Stimulated activated naive CD8-positive, alpha-beta T cell treated with anti-CD3 and anti-CD28 coated beads, Interleukin-15, amount 100 ng/mL, for 72 hours (primary cell): ENCODE measurements at regions not wholly inside any gene's neighbourhood (a gene's known extent, or its start where the extent isn't known, plus 50 kb on each side); places are given as distances from the start of the nearest gene placed in this dataset.

ENCODE experiments used
- ATAC-seq: fragments of 150-1000 bp; cut with Tn5 transposase; 2 replicates; pipeline ENCODE4 v1.10.0; 2021; ENCODE audit warnings: mild to moderate bottlenecking, moderate library complexity
- DNase-seq, 2 donors: peaks; one replicate each; pipeline ENCODE4 v3.0.0; 2021 to 2022
- H3K27ac Mint-ChIP-seq, 2 donors: one replicate each; pipeline ENCODE4 v1.8.0; 2022; ENCODE audit warnings: mild to moderate bottlenecking in 2 of 2, mixed read lengths in 2 of 2, moderate library complexity in 2 of 2
- H3K27me3 Mint-ChIP-seq: one replicate; pipeline ENCODE4 v1.8.0; 2022; ENCODE audit warnings: mixed read lengths
- H3K4me1 Mint-ChIP-seq: one replicate; pipeline ENCODE4 v1.8.0; 2022; ENCODE audit warnings: mild to moderate bottlenecking, mixed read lengths
- H3K4me3 Mint-ChIP-seq, 2 donors: one replicate each; pipeline ENCODE4 v1.8.0; 2022; ENCODE audit warnings: mild to moderate bottlenecking in 2 of 2, mixed read lengths in 2 of 2, moderate library complexity in 1 of 2
- H3K9me3 Mint-ChIP-seq, 2 donors: one replicate each; pipeline ENCODE4 v1.8.0; 2022; ENCODE audit warnings: mixed read lengths in 2 of 2

DNA sequence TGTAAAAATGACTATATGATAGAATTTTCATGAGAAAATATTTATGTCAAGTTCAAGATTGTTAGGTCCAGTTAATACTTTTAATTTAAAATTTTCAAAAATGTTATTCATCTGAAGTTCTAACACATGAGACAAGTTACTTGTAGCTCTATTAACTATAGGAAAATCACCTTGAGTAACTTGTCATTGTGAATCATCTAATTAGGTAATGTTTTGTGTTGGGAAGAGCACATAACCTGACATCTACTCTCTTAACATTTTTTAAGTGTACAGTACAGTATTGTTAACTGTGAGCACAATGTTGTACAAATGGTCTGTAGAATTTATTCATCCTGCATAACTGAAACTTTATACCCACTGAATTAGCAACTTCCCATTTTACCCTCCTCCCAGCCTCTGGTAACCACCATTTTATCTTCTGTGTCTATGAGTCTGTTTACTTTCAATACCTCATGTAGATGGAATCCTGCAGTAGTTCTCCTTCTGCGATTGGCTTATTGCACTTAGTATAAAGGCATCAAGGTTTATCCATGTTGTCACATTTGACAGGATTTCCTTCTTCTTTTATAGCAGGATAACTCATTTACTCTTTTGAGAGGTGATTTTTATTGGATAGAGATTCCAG is 54.6 kb downstream of the ARL4A start:
- ATAC-seq (no peak), DNase-seq (no peak)
- Mint-ChIP-seq H3K27ac (no peak overlapping the region), H3K27me3 (no peaks in the 10 kb centered on the region), H3K4me3 (no peak overlapping the region), H3K4me1 (no peaks in the 10 kb centered on the region), H3K9me3 (no peaks in the 10 kb centered on the region)

DNA sequence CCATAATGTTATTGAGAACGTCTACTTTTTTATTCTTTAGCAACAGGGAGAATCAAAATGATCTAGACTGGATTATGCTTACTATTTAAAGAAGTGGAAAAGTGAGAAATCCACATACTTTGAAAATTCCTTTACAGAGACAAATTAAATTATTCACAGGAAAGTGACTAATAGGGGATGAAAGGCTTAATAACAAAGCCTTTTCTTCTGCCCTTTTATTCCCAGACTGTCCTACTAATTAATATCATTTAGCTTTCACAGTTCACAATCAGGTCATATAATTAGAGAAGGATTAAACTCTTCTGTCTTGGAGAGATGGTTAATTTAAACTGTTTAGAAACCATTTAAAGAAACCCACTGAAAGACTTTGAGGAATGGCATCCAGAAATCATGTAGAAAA is 58.8 kb downstream of the ARL4A start:
- H3K4me3 Mint-ChIP-seq, result no peak overlapping the region
- no peaks in the 10 kb centered on the region for H3K27me3 Mint-ChIP-seq
- H3K27ac Mint-ChIP-seq, result no peak overlapping the region
- no peak for ATAC-seq
- no peaks in the 10 kb centered on the region for H3K9me3 Mint-ChIP-seq
- no peak for DNase-seq
- H3K4me1 Mint-ChIP-seq, result no peaks in the 10 kb centered on the region

DNA sequence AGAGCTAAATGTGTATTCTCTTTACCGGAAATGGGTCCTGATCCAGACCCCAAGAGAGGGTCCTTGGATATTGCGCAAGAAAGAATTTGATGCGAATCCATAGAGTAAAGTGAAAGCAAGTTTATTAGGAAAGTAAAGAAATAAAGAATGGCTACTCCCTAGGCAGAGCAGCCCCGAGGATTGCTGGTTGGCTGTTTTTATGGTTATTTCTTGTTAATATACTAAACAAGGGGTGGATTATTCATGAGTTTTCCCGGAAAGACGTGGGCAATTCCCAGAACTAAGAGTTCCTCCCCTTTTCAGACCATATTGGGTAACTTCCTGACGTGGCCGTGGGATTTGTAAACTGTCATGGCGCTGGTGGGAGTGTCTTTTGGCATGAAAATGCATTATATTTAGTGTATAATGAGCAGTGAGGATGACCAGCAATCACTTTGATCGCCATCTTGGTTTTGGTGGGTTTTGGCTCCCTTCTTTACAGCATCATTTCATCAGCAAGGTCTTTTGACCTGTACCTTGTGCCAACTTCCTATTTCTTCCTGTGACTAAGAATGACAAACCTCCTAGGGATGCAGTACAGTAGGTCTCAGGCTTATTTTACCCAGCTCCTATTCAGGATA is 60.4 kb downstream of the ARL4A start:
- Mint-ChIP-seq H3K4me1 (no peaks in the 10 kb centered on the region), H3K9me3 (no peaks in the 10 kb centered on the region), H3K27me3 (no peaks in the 10 kb centered on the region), H3K4me3 (no peak overlapping the region), H3K27ac (no peak overlapping the region)
- ATAC-seq (no peak), DNase-seq (no peak)

DNA sequence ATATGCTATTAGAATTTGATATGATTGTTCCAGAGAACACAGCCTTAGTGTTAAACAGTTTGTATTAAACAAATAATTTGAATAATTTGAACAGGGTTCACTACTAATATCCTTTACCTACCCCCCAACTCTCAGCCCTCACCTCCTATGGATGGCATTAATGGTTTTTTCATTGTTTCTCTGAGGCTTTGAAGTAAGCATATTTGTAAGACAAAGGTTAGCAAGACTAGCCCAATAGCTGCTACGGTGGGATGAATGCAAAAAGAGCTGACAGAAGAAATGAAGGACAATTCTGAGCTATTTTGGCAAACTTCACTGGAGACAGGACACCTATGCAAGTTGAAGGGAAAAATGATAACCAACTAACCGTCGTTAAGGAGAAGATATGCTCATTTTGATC is 61.6 kb downstream of the ARL4A start:
- ATAC-seq, result no peak

DNA sequence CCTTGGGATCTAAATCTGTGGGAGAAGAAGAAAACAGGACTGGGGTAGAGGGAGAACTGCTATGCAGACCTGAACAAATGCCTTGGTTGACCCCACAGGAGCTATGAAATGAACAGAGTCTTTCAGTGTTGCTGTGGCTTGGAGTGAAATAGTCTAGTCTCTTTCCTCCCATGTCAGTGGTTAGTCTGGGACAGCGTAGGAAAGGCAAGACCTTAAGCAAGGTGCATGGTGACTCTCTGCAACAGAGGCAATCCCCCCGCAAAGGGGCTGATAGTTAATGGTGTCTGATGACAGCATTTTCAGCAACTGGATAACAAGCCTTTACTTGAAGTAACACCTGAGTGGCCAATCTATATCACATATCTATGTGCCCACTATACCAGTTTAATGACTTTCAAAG is 62.3 kb downstream of the ARL4A start:
- Mint-ChIP-seq H3K27me3 (no peaks in the 10 kb centered on the region), H3K27ac (no peak overlapping the region)
- no peak for ATAC-seq

More for the DNA sequence above, 61.6 kb downstream of the ARL4A start:
- H3K27me3 Mint-ChIP-seq, result no peaks in the 10 kb centered on the region
- no peak overlapping the region for H3K27ac Mint-ChIP-seq
- DNase-seq, result no peak
- no peaks in the 10 kb centered on the region for H3K9me3 Mint-ChIP-seq
- H3K4me1 Mint-ChIP-seq, result no peaks in the 10 kb centered on the region
- no peak overlapping the region for H3K4me3 Mint-ChIP-seq

DNA sequence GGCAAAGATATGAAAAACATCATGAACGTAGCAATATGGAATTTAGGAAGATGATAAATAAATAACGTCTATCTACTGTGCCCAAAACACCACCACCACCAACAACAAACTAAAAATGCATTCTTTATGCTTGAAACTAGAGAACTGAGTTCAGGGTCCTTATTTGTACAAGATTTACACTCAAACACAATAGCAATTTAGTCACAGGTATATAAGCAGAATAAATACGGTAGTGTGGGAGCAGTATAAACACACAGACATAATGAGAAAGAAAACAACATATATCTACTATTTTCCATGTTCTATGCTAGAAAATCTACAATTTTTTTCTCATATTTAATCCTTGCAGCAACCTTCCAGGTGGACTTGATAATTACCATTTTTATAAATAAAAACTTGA is 64.3 kb downstream of the ARL4A start:
- DNase-seq (no peak), ATAC-seq (no peak)
- Mint-ChIP-seq H3K27ac (no peak overlapping the region), H3K9me3 (no peaks in the 10 kb centered on the region), H3K27me3 (no peaks in the 10 kb centered on the region), H3K4me1 (no peaks in the 10 kb centered on the region), H3K4me3 (no peak overlapping the region)

More for the DNA sequence above, 62.3 kb downstream of the ARL4A start:
- Mint-ChIP-seq H3K9me3 (no peaks in the 10 kb centered on the region), H3K4me1 (no peaks in the 10 kb centered on the region), H3K4me3 (no peak overlapping the region)
- DNase-seq, result no peak

DNA sequence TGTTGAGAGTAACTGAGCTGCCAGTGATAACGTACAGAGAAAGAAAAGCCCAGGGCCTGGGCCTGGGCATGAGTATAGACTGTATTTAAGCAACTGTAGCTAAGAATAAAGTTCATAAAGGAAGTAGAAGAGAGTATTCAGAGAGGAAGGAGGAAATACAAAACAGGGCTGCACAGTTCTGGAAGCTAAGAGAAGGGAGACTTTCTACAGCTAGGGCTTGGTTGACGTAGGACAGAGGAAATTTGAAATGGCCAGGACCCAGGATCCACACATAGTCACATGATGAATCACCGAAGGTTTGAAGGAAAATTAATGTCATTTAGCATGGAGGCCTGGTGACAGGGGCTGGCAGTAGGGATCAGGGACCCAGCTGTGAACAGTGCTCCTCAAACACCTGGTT is 66.7 kb downstream of the ARL4A start:
- no peak for ATAC-seq

DNA sequence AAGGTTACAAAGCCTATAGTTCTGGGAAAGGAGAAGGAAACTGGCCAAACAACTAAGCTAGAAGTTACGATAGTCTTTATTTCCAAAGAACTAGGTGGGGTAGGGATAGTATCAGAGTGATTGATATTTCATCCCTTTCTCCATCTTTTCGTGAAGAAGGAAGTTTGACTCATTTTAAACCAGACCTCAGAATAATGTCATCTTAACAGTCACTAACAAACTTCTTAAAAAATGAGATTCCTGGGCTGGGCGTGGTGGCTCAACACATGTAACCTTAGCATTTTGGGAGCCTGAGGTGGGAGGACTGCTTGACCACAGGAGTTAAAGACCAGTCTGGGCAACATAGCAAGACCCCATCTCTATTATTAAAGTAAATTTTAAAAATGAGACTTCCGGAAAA is 69.4 kb downstream of the ARL4A start:
- peaks cover 0 to 8% of the 10 kb centered on the region in 2 donors for H3K9me3 Mint-ChIP-seq
- ATAC-seq, result no peak
- no peak for DNase-seq
- H3K27me3 Mint-ChIP-seq, result no peaks in the 10 kb centered on the region
- no peaks in the 10 kb centered on the region for H3K4me1 Mint-ChIP-seq
- no peak overlapping the region for H3K4me3 Mint-ChIP-seq
- no peak overlapping the region for H3K27ac Mint-ChIP-seq

More for the DNA sequence above, 66.7 kb downstream of the ARL4A start:
- DNase-seq, result no peak
- no peak overlapping the region for H3K4me3 Mint-ChIP-seq
- no peaks in the 10 kb centered on the region for H3K9me3 Mint-ChIP-seq
- no peaks in the 10 kb centered on the region for H3K4me1 Mint-ChIP-seq
- H3K27ac Mint-ChIP-seq, result no peak overlapping the region
- H3K27me3 Mint-ChIP-seq, result no peaks in the 10 kb centered on the region

DNA sequence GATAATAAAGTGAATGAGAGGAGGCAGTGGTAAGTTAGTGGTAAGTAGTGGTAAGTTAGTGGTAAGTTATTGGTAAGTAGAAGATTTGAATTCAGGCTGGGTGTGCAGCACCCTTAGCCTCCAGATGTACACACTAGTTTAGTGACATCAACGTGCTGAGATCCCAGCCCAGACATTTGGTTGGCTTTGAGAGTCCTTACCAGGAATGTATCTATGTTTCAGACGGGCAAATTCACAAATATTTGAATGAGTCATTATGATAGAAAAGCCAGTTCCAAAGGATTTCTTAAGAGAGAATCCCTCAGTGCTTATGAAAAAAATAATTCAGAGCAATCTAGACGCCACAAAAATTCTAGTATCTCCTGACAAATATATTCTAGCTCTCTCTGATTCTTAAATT is 70.0 kb downstream of the ARL4A start:
- no peak for DNase-seq
- H3K4me3 Mint-ChIP-seq, result no peak overlapping the region
- H3K4me1 Mint-ChIP-seq, result no peaks in the 10 kb centered on the region
- no peak for ATAC-seq
- peaks cover 0 to 8% of the 10 kb centered on the region in 2 donors for H3K9me3 Mint-ChIP-seq
- H3K27ac Mint-ChIP-seq, result no peak overlapping the region
- no peaks in the 10 kb centered on the region for H3K27me3 Mint-ChIP-seq

DNA sequence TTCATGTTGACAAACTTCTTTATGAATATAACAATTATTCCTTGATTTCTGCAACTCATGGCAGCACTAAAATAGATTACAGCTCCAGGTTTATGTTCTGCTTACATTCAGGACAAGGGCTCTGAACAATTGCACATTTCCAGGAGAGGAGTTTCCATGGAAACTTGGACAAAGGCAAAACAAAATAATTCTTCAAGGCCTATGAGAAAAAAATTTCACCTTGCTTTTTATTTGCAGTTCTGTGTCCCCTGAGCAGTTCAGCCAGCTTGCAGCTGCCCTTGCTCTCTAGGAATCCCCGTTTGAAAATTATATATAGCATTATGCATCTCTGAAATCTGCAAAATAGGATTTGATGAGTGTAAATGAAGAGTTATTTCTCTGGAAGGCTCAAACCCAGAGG is 71.7 kb downstream of the ARL4A start:
- no peak for ATAC-seq
- no peak for DNase-seq
- Mint-ChIP-seq H3K27me3 (no peaks in the 10 kb centered on the region), H3K4me3 (no peak overlapping the region), H3K4me1 (no peaks in the 10 kb centered on the region), H3K27ac (no peak overlapping the region), H3K9me3 (peaks cover 0 to 8% of the 10 kb centered on the region in 2 donors)

DNA sequence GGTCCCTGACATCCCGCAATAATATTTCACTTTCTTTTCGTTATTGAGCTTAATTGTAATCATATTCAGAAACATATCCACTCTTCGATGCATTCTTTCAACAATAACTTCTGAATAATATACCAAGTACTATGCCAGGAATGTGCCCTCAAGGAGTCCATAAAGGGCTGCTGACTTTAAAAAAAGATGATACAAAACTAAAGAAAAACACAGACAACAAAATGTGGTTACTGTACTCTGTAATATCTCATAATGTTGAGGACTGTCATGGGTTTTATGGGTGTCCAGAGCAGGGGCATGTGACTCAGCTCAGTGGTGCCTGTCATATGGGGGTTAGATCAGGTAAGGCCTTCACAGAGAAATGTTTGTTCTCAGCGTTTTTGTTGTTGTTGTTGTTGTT is 73.7 kb downstream of the ARL4A start:
- peaks cover 0 to 8% of the 10 kb centered on the region in 2 donors for H3K9me3 Mint-ChIP-seq
- no peak overlapping the region for H3K4me3 Mint-ChIP-seq
- no peak overlapping the region for H3K27ac Mint-ChIP-seq
- no peaks in the 10 kb centered on the region for H3K27me3 Mint-ChIP-seq
- no peaks in the 10 kb centered on the region for H3K4me1 Mint-ChIP-seq
- no peak for DNase-seq
- no peak for ATAC-seq

DNA sequence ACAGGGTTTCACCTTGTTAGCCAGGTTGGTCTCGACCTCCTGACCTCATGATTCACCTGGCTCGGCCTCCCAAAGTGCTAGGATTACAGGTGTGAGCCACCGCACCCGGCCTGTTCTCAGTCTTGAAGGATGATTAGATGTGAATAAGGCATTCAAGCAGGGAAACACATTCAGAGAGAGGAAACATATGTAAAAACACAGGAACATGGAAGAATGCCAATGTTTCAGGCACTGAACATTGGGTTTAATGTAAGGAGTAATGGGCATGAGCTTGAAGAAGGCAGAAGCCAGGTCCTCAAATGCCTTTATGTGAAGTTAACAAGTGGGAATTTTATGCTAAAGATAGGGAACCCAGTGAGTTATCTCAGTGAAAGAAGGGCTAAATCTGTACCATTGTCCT is 74.3 kb downstream of the ARL4A start:
- Mint-ChIP-seq H3K27me3 (no peaks in the 10 kb centered on the region), H3K4me1 (no peaks in the 10 kb centered on the region), H3K27ac (no peak overlapping the region), H3K9me3 (peaks cover 0 to 8% of the 10 kb centered on the region in 2 donors), H3K4me3 (no peak overlapping the region)
- DNase-seq, result no peak
- no peak for ATAC-seq

DNA sequence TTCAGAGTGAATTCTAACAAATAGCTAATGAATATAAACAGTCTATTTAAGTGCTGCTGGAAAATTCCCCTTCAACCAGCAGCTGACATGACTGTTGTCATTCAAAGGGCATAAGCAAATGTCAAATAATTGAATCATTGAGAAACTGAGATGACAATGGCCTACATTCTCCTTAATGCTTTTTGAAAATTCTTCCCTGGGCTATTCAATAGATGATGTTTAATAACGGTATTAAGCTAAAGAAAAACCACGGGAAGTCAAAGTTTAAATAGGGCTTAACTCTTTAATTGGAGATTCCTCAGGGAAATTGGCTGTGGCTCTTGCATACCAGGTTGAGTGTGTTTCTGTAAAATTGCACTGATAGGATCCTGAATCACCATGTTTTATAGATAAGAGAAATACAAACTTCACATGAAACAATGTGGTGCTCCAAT is 77.0 kb downstream of the ARL4A start:
- Mint-ChIP-seq H3K9me3 (peaks cover 0 to 8% of the 10 kb centered on the region in 2 donors), H3K4me3 (no peak overlapping the region), H3K27me3 (no peaks in the 10 kb centered on the region), H3K4me1 (no peaks in the 10 kb centered on the region), H3K27ac (no peak overlapping the region)
- DNase-seq (no peak), ATAC-seq (no peak)

DNA sequence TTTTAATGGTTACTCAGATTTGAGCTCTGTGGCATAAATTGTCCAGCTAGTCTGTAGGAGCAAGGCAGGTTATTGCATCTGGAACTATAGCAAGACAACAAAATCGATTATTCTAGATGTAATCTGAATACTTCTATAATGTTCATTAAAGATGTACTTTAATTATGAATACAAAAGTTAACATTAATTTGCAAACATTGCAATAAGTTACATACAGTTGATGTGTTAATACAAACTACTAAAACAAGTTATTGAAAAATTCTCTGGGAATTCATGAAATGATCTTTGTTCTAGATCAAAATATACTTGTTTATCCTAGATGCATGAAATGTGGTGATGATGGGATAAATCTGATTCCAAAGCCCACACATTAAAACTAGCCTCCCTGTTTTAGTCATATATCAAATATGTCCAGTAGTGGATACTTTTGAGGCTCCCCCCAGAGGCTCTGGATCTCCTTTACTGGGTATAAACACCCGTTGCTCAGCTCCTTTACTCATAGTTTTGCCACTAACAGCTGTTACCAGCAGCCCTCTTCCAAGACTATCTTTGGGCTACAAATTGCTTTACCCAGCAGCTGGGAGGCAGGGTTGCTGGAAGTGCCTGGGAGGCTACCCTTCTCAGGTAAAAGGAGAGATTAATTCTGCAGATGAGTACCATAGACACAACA is 78.1 kb downstream of the ARL4A start:
- DNase-seq (no peak), ATAC-seq (no peak)
- Mint-ChIP-seq H3K4me3 (no peak overlapping the region), H3K27me3 (no peaks in the 10 kb centered on the region), H3K9me3 (no peaks in the 10 kb centered on the region), H3K27ac (no peak overlapping the region), H3K4me1 (no peaks in the 10 kb centered on the region)

DNA sequence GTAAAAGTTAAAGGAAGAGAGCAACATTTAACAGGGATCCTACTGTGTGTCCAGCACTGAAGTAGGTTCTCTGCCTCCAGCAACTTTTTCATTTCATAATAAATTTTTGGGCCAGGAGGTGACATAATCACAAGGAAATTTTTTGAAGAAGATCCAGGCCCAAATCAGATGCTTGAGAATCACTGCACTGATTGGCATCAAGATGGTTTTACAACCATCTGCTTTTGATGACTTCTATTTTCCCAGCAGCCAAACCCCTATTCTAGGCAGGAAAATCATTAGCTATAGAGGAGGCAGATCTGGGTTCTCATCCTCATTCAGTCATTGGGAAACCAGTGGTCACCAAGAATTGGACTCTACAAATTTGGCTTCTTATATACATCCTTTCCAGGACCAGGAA is 79.0 kb downstream of the ARL4A start:
- H3K4me3 Mint-ChIP-seq, result no peak overlapping the region
- H3K27ac Mint-ChIP-seq, result no peak overlapping the region
- no peaks in the 10 kb centered on the region for H3K27me3 Mint-ChIP-seq
- no peak for ATAC-seq
- H3K4me1 Mint-ChIP-seq, result no peaks in the 10 kb centered on the region
- no peaks in the 10 kb centered on the region for H3K9me3 Mint-ChIP-seq
- no peak for DNase-seq

DNA sequence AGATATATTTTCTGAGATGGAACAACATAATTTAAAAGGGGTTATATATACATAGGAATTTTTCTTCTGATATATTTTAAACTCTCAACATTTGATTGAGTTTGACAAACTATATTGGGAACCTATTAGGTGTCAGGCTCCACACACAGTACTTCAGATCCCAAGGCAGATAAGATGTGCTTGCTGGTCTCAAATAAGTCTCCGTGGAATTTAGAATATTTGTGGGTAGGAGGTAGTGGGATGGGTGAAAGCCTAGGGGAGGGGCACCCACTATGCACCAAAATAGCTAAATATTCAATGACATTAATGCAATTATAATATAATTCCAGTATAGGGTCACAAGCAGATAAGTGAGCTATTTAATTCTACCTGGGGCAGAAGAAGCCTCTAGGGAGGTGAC is 81.5 kb downstream of the ARL4A start:
- no peak for DNase-seq
- ATAC-seq, result no peak
- peaks cover 8% of the 10 kb centered on the region for H3K27me3 Mint-ChIP-seq
- no peak overlapping the region for H3K27ac Mint-ChIP-seq
- H3K9me3 Mint-ChIP-seq, result peaks cover 0 to 10% of the 10 kb centered on the region in 2 donors
- H3K4me1 Mint-ChIP-seq, result no peaks in the 10 kb centered on the region
- H3K4me3 Mint-ChIP-seq, result no peak overlapping the region
